ENCODE measurements at regions not wholly inside any gene's neighbourhood (a gene's known extent, or its start where the extent isn't known, plus 50 kb on each side); places are given as distances from the start of the nearest gene placed in this dataset.

GRCh38 chr16:59394526-59394925 lies 660.4 kb upstream of the GOT2 start:
- TF ChIP-seq CTCF (IDR thresholded peaks at IDR 0.05) (no peak), POLR2AphosphoS5 (IDR thresholded peaks at IDR 0.05; ENCODE audit: low read depth, low read length) (no peak), TCF7L2 (IDR thresholded peaks at IDR 0.05; ENCODE audit: low read depth, low read length) (no peak)
- TF ChIP-seq, protein P1, sequence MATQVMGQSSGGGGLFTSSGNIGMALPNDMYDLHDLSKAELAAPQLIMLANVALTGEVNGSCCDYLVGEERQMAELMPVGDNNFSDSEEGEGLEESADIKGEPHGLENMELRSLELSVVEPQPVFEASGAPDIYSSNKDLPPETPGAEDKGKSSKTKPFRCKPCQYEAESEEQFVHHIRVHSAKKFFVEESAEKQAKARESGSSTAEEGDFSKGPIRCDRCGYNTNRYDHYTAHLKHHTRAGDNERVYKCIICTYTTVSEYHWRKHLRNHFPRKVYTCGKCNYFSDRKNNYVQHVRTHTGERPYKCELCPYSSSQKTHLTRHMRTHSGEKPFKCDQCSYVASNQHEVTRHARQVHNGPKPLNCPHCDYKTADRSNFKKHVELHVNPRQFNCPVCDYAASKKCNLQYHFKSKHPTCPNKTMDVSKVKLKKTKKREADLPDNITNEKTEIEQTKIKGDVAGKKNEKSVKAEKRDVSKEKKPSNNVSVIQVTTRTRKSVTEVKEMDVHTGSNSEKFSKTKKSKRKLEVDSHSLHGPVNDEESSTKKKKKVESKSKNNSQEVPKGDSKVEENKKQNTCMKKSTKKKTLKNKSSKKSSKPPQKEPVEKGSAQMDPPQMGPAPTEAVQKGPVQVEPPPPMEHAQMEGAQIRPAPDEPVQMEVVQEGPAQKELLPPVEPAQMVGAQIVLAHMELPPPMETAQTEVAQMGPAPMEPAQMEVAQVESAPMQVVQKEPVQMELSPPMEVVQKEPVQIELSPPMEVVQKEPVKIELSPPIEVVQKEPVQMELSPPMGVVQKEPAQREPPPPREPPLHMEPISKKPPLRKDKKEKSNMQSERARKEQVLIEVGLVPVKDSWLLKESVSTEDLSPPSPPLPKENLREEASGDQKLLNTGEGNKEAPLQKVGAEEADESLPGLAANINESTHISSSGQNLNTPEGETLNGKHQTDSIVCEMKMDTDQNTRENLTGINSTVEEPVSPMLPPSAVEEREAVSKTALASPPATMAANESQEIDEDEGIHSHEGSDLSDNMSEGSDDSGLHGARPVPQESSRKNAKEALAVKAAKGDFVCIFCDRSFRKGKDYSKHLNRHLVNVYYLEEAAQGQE (IDR thresholded peaks at IDR 0.05; ENCODE audit: insufficient read depth in 1 of 2, low read depth in 2 of 2, low read length in 1 of 2), result no peak

Data from Panc1 (cell line).